Dermis blood vessel endothelial cell (primary cell): ENCODE measurements at regions not wholly inside any gene's neighbourhood (a gene's known extent, or its start where the extent isn't known, plus 50 kb on each side); places are given as distances from the start of the nearest gene placed in this dataset.
"Not testable (repeated sequence)": the region's sequence is repeated elsewhere in the genome, so short reads cannot be mapped to it uniquely, and the experiment has no call there.

Source experiments
- DNase-seq: peaks from one replicate; pipeline ENCODE4 v3.0.0; 2010

GRCh38 chr10:3571310-3571825, 213.6 kb downstream of the KLF6 start:
- peak; percentile 48 for DNase-seq

- no peak for DNase-seq
Observed at GRCh38 chr10:3570855-3571266, 214.1 kb downstream of the KLF6 start.

GRCh38 chr10:3570131-3570729, 214.8 kb downstream of the KLF6 start:
- no peak for DNase-seq

GRCh38 chr10:3568983-3569382, 216.0 kb downstream of the KLF6 start:
- DNase-seq, result no peak

GRCh38 chr10:3568392-3568791, 216.6 kb downstream of the KLF6 start:
- DNase-seq, result no peak

GRCh38 chr10:3567291-3567963, 217.6 kb downstream of the KLF6 start:
- no peak for DNase-seq

- DNase-seq, result no peak
Observed at GRCh38 chr10:3566627-3567026, 218.4 kb downstream of the KLF6 start.

- DNase-seq, result no peak
Observed at GRCh38 chr10:3564346-3565002, 220.5 kb downstream of the KLF6 start.

- DNase-seq, result no peak
Observed at GRCh38 chr10:3563298-3563697, 221.7 kb downstream of the KLF6 start.

- DNase-seq, result not testable (repeated sequence)
Observed at GRCh38 chr10:3560628-3561027, 224.4 kb downstream of the KLF6 start.

GRCh38 chr10:3559527-3559926, 225.5 kb downstream of the KLF6 start:
- no peak for DNase-seq

GRCh38 chr10:3559011-3559410, 226.0 kb downstream of the KLF6 start:
- no peak for DNase-seq

GRCh38 chr10:3556191-3557017, 228.6 kb downstream of the KLF6 start:
- DNase-seq, result peak; percentile 61

GRCh38 chr10:3554121-3554522, 230.9 kb downstream of the KLF6 start:
- peak; percentile 19 for DNase-seq

- no peak for DNase-seq
Observed at GRCh38 chr10:3552281-3552680, 232.7 kb downstream of the KLF6 start.

GRCh38 chr10:3551761-3552160, 233.2 kb downstream of the KLF6 start:
- no peak for DNase-seq

- DNase-seq, result no peak
Observed at GRCh38 chr10:3549118-3549517, 235.9 kb downstream of the KLF6 start.

- peak; percentile 34 for DNase-seq
Observed at GRCh38 chr10:3548702-3549101, 236.3 kb downstream of the KLF6 start.

- no peak for DNase-seq
Observed at GRCh38 chr10:3548076-3548475, 236.9 kb downstream of the KLF6 start.

GRCh38 chr10:3544561-3544960, 240.4 kb downstream of the KLF6 start:
- no peak for DNase-seq

GRCh38 chr10:3542185-3542611, 242.8 kb downstream of the KLF6 start:
- peak; percentile 82 for DNase-seq

GRCh38 chr10:3539696-3540383, 245.2 kb downstream of the KLF6 start:
- no peak for DNase-seq
